BE2C (cell line): ENCODE measurements at regions not wholly inside any gene's neighbourhood (a gene's known extent, or its start where the extent isn't known, plus 50 kb on each side); places are given as distances from the start of the nearest gene placed in this dataset.
"Not testable (repeated sequence)": the region's sequence is repeated elsewhere in the genome, so short reads cannot be mapped to it uniquely, and the experiment has no call there.

Experiments used
- DNase-seq: peaks from one replicate; pipeline ENCODE4 v3.0.0-alpha.2; 2020
- H3K27me3 ChIP-seq: fragments of 250-450 bp; sonication (Bioruptor Pico); 2 replicates; pipeline ENCODE4 v1.5.1; 2020; ENCODE audit warnings: mild to moderate bottlenecking
- H3K36me3 ChIP-seq: fragments of 250-450 bp; sonication (Bioruptor Pico); 2 replicates; pipeline ENCODE4 v1.5.1; 2020; ENCODE audit warnings: mild to moderate bottlenecking
- H3K4me1 ChIP-seq: fragments of 250-450 bp; sonication (Bioruptor Pico); 2 replicates; pipeline ENCODE4 v1.5.1; 2020
- H3K4me3 ChIP-seq: 2 replicates; pipeline ENCODE4 v1.5.1; 2011; ENCODE audit warnings: low read depth, low read length
- H3K9me3 ChIP-seq: fragments of 250-450 bp; sonication (Bioruptor Pico); 2 replicates; pipeline ENCODE4 v1.5.1; 2020
- TF ChIP-seq, protein P1 (sequence below): IDR thresholded peaks from 2 replicates; pipeline ENCODE4 v1.5.1; 2012; ENCODE audit warnings: mild to moderate bottlenecking, low read depth, low read length

DNA sequence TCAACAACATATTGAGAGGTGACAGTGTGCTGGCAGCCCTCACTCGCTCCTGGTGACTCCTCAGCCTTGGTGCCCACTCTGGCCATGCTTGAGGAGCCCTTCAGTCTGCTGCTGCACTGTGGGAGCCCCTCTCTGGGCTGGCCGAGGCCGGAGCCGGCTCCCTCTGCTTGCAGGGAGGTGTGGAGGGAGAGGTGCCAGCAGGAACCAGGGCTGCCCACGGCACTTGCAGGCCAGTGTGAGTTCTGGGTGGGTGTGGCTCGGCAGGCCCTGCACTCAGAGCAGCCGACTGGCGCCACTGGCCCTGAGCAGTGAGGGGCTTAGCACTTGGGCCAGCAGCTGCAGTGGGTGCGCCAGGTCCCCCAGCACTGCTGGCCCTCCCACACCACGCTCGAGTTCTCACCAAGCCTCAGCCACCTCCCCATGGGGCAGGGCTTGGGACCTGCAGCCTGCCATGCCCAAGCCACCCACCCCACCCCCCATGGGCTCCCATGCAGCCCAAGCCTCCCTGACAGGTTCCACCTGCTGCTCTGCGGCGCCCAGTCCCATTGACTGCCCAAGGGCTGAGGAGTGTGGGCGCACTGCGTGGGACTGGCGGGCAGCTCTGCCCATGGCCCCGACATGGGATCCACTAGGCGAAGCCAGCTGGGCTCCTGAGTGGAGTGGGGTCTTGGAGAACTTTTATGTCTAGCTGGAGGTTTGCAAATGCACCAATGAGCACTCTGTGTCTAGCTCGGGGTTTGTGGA is 377.1 kb upstream of the ANKRD30A start:
- DNase-seq: no peak
- no peaks in the 10 kb centered on the region for H3K9me3 ChIP-seq
- no peaks in the 10 kb centered on the region for H3K36me3 ChIP-seq
- H3K4me3 ChIP-seq: no peak overlapping the region
- no peaks in the 10 kb centered on the region for H3K4me1 ChIP-seq
- no peaks in the 10 kb centered on the region for H3K27me3 ChIP-seq
- TF ChIP-seq, protein P1, sequence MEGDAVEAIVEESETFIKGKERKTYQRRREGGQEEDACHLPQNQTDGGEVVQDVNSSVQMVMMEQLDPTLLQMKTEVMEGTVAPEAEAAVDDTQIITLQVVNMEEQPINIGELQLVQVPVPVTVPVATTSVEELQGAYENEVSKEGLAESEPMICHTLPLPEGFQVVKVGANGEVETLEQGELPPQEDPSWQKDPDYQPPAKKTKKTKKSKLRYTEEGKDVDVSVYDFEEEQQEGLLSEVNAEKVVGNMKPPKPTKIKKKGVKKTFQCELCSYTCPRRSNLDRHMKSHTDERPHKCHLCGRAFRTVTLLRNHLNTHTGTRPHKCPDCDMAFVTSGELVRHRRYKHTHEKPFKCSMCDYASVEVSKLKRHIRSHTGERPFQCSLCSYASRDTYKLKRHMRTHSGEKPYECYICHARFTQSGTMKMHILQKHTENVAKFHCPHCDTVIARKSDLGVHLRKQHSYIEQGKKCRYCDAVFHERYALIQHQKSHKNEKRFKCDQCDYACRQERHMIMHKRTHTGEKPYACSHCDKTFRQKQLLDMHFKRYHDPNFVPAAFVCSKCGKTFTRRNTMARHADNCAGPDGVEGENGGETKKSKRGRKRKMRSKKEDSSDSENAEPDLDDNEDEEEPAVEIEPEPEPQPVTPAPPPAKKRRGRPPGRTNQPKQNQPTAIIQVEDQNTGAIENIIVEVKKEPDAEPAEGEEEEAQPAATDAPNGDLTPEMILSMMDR: no peak

DNA sequence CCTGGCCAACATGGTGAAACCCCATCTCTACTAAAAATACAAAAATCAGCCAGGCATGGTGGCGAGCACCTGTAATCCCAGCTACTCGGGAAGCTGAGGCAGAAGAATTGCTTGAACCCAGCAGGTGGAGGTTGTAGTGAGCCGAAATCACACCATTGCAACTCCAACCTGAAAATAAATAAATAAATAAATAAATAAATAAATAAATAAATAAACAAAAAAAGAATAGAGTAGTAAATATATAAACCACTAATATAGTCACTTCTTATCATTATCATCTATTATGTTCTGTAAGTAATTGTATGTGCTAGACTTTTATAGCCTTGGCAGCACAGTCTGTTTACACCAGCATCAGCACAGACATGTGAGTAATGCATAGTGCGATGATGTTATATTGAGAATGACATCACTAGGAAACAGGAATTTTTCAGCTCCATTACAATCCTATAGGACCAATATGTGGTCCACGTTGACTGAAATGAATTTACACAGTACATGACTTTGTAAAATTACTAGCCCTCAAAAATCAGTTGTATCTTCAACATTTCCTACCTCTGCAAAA is 385.4 kb upstream of the ANKRD30A start:
- Histone ChIP-seq H3K4me1 (no peaks in the 10 kb centered on the region), H3K36me3 (no peaks in the 10 kb centered on the region), H3K9me3 (no peaks in the 10 kb centered on the region), H3K27me3 (no peaks in the 10 kb centered on the region), H3K4me3 (no peak overlapping the region)
- TF ChIP-seq, protein P1: no peak
- DNase-seq: no peak

DNA sequence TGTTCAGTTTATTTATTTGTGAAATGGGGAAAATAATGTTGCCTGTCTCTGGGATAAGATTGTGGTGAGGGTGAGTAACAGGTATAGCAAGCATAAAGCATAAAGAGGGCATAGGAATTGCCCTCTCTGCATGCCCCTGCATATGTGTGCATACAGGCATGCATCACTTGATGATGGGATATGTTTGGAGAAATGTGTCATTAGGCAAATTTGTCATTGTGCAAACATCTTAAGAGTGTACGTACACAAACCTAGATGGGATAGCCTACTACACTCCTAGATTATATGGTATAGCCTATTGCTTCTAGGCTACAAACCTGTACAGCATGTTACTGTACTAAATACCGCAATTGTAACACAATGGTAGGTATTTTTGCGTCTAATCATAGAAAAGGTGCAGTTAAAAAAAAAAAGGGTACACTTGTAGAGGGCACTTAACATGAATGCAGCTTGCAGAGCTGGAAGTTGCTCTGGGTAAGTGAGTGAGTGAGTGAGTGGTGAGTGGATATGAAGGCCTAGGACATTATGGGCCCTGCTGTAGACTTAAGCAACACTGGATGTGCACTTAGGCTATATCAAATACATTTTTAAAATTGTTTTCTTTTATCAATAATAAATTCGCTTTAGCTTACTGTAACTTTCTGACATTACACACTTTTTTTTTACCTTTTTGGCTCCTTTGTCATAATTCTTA is 386.5 kb upstream of the ANKRD30A start:
- no peak for DNase-seq
- no peaks in the 10 kb centered on the region for H3K36me3 ChIP-seq
- H3K27me3 ChIP-seq: no peaks in the 10 kb centered on the region
- TF ChIP-seq, protein P1: no peak
- no peaks in the 10 kb centered on the region for H3K4me1 ChIP-seq
- no peaks in the 10 kb centered on the region for H3K9me3 ChIP-seq
- no peak overlapping the region for H3K4me3 ChIP-seq

DNA sequence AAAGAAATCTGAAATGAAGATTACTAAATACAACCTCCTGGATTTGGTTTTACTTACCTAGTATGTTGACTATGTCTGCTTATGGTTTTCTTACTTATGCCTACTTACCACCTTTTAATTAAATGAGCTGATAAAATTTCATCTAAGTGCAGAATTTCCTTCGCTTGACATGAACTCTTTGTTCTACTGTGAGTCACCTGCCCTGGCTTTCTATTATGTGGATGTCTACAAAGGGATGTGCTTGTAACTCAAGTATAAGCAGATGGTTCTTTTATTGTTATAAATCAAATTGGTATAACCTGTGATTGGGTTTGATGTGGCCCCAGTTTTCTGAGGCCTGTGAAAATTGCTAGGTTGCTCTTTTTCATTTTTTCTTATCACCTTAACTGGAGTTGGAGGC is 389.1 kb upstream of the ANKRD30A start:
- no peaks in the 10 kb centered on the region for H3K9me3 ChIP-seq
- TF ChIP-seq, protein P1: no peak
- H3K4me1 ChIP-seq: no peaks in the 10 kb centered on the region
- H3K4me3 ChIP-seq: no peak overlapping the region
- DNase-seq: no peak
- no peaks in the 10 kb centered on the region for H3K36me3 ChIP-seq
- no peaks in the 10 kb centered on the region for H3K27me3 ChIP-seq

DNA sequence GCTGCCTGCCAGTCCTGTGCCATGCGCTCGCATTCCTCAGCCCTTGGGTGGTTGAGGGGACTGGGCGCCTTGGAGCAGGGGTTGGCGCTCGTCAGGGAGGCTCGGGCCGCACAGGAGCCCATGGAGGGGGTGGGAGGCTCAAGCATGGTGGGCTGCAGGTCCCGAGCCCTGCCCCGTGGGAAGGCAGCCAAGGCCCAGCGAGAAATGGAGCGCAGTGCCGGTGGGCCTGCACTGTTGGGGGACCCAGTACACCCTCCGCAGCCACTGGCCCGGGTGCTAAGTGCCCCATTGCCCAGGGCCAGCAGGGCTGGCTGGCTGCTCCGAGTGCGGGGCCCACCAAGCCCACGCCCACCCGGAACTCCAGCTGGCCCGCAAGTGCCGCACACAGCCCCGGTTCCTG is 390.8 kb upstream of the ANKRD30A start:
- not testable (repeated sequence) for H3K4me1 ChIP-seq

DNA sequence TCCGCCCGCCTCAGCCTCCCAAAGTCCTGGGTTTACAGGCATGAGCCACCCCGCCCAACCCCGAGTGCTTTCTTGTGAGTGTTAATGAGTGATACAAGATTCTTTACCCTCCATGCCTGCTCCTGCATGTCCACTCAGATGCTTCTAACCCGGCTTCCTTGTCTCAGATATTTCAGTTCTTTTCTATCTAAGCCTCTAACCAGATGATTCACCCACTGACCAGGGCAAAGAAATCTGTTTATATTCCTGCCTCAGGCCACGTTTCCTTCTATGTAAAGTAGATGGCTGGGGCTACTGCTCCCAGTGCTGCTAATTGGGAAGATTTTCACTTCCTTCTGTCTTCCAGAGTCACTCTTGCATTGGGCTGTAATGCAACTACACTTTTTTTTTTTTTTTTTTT is 395.1 kb upstream of the ANKRD30A start:
- no peak for DNase-seq
- H3K27me3 ChIP-seq: no peaks in the 10 kb centered on the region
- H3K4me1 ChIP-seq: no peaks in the 10 kb centered on the region
- TF ChIP-seq, protein P1: no peak
- no peak overlapping the region for H3K4me3 ChIP-seq
- H3K36me3 ChIP-seq: no peaks in the 10 kb centered on the region
- H3K9me3 ChIP-seq: no peaks in the 10 kb centered on the region

More for the DNA sequence above, 390.8 kb upstream of the ANKRD30A start:
- H3K4me3 ChIP-seq, DNase-seq, H3K9me3 ChIP-seq, H3K27me3 ChIP-seq, H3K36me3 ChIP-seq: not testable (repeated sequence)
